Stimulated activated CD4-positive, alpha-beta T cell treated with anti-CD3 and anti-CD28 coated beads, Interleukin-12 subunit alpha, Interleukin-12 subunit beta, amount 100 ng/mL, for 48 hours (primary cell): ENCODE measurements at regions not wholly inside any gene's neighbourhood (a gene's known extent, or its start where the extent isn't known, plus 50 kb on each side); places are given as distances from the start of the nearest gene placed in this dataset.

Experiments used
- DNase-seq, 3 donors: peaks; one replicate each; pipeline ENCODE4 v3.0.0-alpha.2; 2020; ENCODE audit warnings: low read depth in 2 of 3, low spot score in 1 of 3

- DNase-seq = no peak
Measured at GRCh38 chr13:32960626-32961025, 55.6 kb upstream of the KL start.

GRCh38 chr13:32961724-32962123 is 54.5 kb upstream of the KL start:
- DNase-seq = no peak

- no peak for DNase-seq
Measured at GRCh38 chr13:32962342-32962741, 53.9 kb upstream of the KL start.

GRCh38 chr13:32964987-32965386 is 51.2 kb upstream of the KL start:
- DNase-seq = no peak
